IMR-90 (cell line): ENCODE measurements at regions not wholly inside any gene's neighbourhood (a gene's known extent, or its start where the extent isn't known, plus 50 kb on each side); places are given as distances from the start of the nearest gene placed in this dataset.

Experiments
- ATAC-seq: fragments of 200-7000 bp; cut with Tn5 transposase; 2 replicates; pipeline ENCODE4 v1.9.1; 2020; ENCODE audit warnings: low read depth, mild to moderate bottlenecking, moderate library complexity
- BruUV-seq: library from RNA; stranded (reverse); fragments of 400-500 nt; replicated peaks from 2 replicates; lab custom pipeline; 2021; lab: Mats Ljungman, UMichigan
- CTCF ChIA-PET: fragments of 300-600 bp; formaldehyde crosslinking; extraction: SDS; loops from one replicate; lab custom pipeline; 2021; ENCODE audit warnings: antibody characterized with exemption; lab: Yijun Ruan, JAX
- POLR2A ChIA-PET: fragments of 300-600 bp; sonication (Branson Sonifier 250); formaldehyde crosslinking; loops from one replicate; lab custom pipeline; 2022; ENCODE audit warnings: antibody characterized with exemption; ENCODE audit not compliant: unreplicated experiment; lab: Charles Lee
- DNase-seq: peaks from one replicate; pipeline ENCODE4 v3.0.0; 2013
- H2AFZ ChIP-seq: replicated peaks from 2 replicates; pipeline ENCODE3; 2013; ENCODE audit warnings: low read length, mild to moderate bottlenecking; ENCODE audit not compliant: poor library complexity
- H2AK5ac ChIP-seq: 2 replicates; pipeline ENCODE4 v1.6.1; 2013; ENCODE audit warnings: low read depth, low read length, inconsistent platforms
- H2AK9ac ChIP-seq: replicated peaks from 2 replicates; pipeline ENCODE3; 2013; ENCODE audit warnings: mild to moderate bottlenecking, low read depth, low read length, moderate library complexity; ENCODE audit not compliant: poor library complexity
- H2BK120ac ChIP-seq: 2 replicates; pipeline ENCODE4 v1.6.1; 2013; ENCODE audit warnings: low read depth, low read length, inconsistent platforms
- H2BK15ac ChIP-seq: 3 replicates; pipeline ENCODE4 v1.6.1; 2013; ENCODE audit warnings: low read depth, low read length, inconsistent platforms
- H2BK20ac ChIP-seq: 2 replicates; pipeline ENCODE4 v1.6.1; 2013; ENCODE audit warnings: low read depth, mild to moderate bottlenecking, inconsistent platforms, low read length, moderate library complexity
- H2BK5ac ChIP-seq: 2 replicates; pipeline ENCODE4 v1.6.1; 2013; ENCODE audit warnings: mild to moderate bottlenecking, low read depth, low read length, inconsistent platforms; ENCODE audit not compliant: poor library complexity, severe bottlenecking
- H3K14ac ChIP-seq: replicated peaks from 2 replicates; pipeline ENCODE4 v1.6.1; 2013; ENCODE audit warnings: low read depth, low read length, inconsistent platforms
- H3K18ac ChIP-seq: 2 replicates; pipeline ENCODE4 v1.6.1; 2013; ENCODE audit warnings: low read depth, low read length, control low read depth
- H3K23ac ChIP-seq: 2 replicates; pipeline ENCODE4 v1.6.1; 2013; ENCODE audit warnings: low read depth, low read length, inconsistent platforms
- H3K27ac ChIP-seq: 2 replicates; pipeline ENCODE4 v1.5.1; 2013; ENCODE audit warnings: mild to moderate bottlenecking, control low read depth, low read length; ENCODE audit not compliant: insufficient read depth
- H3K27me3 ChIP-seq: 2 replicates; pipeline ENCODE4 v1.6.1; 2013; ENCODE audit warnings: low read length; ENCODE audit not compliant: control insufficient read depth, insufficient read depth
- H3K36me3 ChIP-seq: 2 replicates; pipeline ENCODE4 v1.6.1; 2013; ENCODE audit warnings: low read length, mixed read lengths; ENCODE audit not compliant: control insufficient read depth, insufficient read depth
- H3K4ac ChIP-seq: 2 replicates; pipeline ENCODE4 v1.6.1; 2013; ENCODE audit warnings: low read depth, low read length, inconsistent platforms
- H3K4me1 ChIP-seq: 2 replicates; pipeline ENCODE4 v1.6.1; 2013; ENCODE audit warnings: low read length, mixed read lengths; ENCODE audit not compliant: control insufficient read depth, insufficient read depth
- H3K4me2 ChIP-seq: 2 replicates; pipeline ENCODE4 v1.6.1; 2013; ENCODE audit warnings: low read depth, mild to moderate bottlenecking, control low read depth, low read length, moderate library complexity
- H3K4me3 ChIP-seq: 2 replicates; pipeline ENCODE4 v1.5.1; 2013; ENCODE audit warnings: low read depth, mild to moderate bottlenecking, control low read depth, low read length, moderate library complexity; ENCODE audit not compliant: insufficient read depth
- H3K56ac ChIP-seq: 2 replicates; pipeline ENCODE4 v1.6.1; 2013; ENCODE audit warnings: low read length, inconsistent platforms; ENCODE audit not compliant: insufficient read depth; ENCODE audit errors: extremely low read depth
- H3K79me1 ChIP-seq, 2 experiments: 2 replicates each; pipeline ENCODE4 v1.6.1; 2013; ENCODE audit warnings: low read length in 2 of 2, inconsistent platforms in 1 of 2, low read depth in 1 of 2
- H3K9ac ChIP-seq: 2 replicates; pipeline ENCODE4 v1.6.1; 2013; ENCODE audit warnings: low read depth, low read length, control low read depth
- H3K9me1 ChIP-seq: 2 replicates; pipeline ENCODE4 v1.6.1; 2013; ENCODE audit warnings: low read length, inconsistent platforms; ENCODE audit not compliant: insufficient read depth
- H3K9me3 ChIP-seq: 2 replicates; pipeline ENCODE4 v1.6.1; 2013; ENCODE audit warnings: low read length; ENCODE audit not compliant: control insufficient read depth, insufficient read depth
- H4K20me1 ChIP-seq: 2 replicates; pipeline ENCODE4 v1.6.1; 2013; ENCODE audit warnings: low read length, inconsistent platforms; ENCODE audit not compliant: insufficient read depth
- H4K5ac ChIP-seq: 2 replicates; pipeline ENCODE4 v1.6.1; 2013; ENCODE audit warnings: mild to moderate bottlenecking, low read depth, low read length, control low read depth
- H4K8ac ChIP-seq, 2 experiments: 2 replicates each; pipeline ENCODE4 v1.6.1; 2013; ENCODE audit warnings: low read depth in 2 of 2, low read length in 2 of 2, control low read depth in 1 of 2, inconsistent platforms in 1 of 2
- H4K91ac ChIP-seq: 2 replicates; pipeline ENCODE4 v1.6.1; 2013; ENCODE audit warnings: low read depth, low read length, inconsistent platforms; ENCODE audit not compliant: insufficient read depth
- CHD1 ChIP-seq: IDR thresholded peaks from 2 replicates; pipeline ENCODE4 v1.6.1; 2012; ENCODE audit warnings: low read depth, low read length, improper control_type of control experiment
- CTCF ChIP-seq: conservative IDR thresholded peaks from 2 replicates; pipeline ENCODE4 v1.5.1; 2012; ENCODE audit warnings: mild to moderate bottlenecking, low read depth, low read length, improper control_type of control experiment
- MAZ ChIP-seq: IDR thresholded peaks from 2 replicates; pipeline ENCODE4 v1.6.1; 2012; ENCODE audit warnings: low read depth, mild to moderate bottlenecking, low read length, improper control_type of control experiment, moderate library complexity, borderline replicate concordance
- RAD21 ChIP-seq: IDR thresholded peaks from 2 replicates; pipeline ENCODE4 v1.6.1; 2012; ENCODE audit warnings: low read length, improper control_type of control experiment
- RFX5 ChIP-seq: IDR thresholded peaks from 2 replicates; pipeline ENCODE4 v1.8.0; 2012; ENCODE audit warnings: low read depth, mild to moderate bottlenecking, low read length, moderate library complexity
- USF2 ChIP-seq: fragments of 150-350 bp; IDR thresholded peaks from 2 replicates; pipeline ENCODE4 v1.6.1; 2017; ENCODE audit warnings: mild to moderate bottlenecking, antibody characterized with exemption, low read length, low read depth
- dilution Hi-C: fragments of 300-500 bp; cut with HindIII; formaldehyde crosslinking; loops from one replicate; pipeline ENCODE4 v1.14.3; 2018; ENCODE audit warnings: low sequenced_read_pairs; ENCODE audit not compliant: unreplicated experiment
- in situ Hi-C: fragments of 300-500 bp; cut with MboI; formaldehyde crosslinking; loops from 3 replicates; pipeline ENCODE4 v1.14.3; 2019; ENCODE audit warnings: low sequenced_read_pairs, inconsistent platforms, mixed read lengths
- intact Hi-C: fragments of 100-400 bp; cut with micrococcal nuclease; formaldehyde crosslinking; loops from 2 replicates; pipeline ENCODE4 v1.10.0; 2022

- Histone ChIP-seq H3K56ac (no peak overlapping the region), H3K9ac (no peak overlapping the region), H4K8ac (no peak overlapping the region), H2BK15ac (no peak overlapping the region), H3K9me1 (no peaks in the 10 kb centered on the region), H3K27ac (no peak overlapping the region), H2BK5ac (no peak overlapping the region), H3K4me3 (no peak overlapping the region), H3K79me1 (no peaks in the 10 kb centered on the region), H3K4me2 (no peak overlapping the region), H3K23ac (no peak overlapping the region), H3K18ac (no peak overlapping the region), H2AK5ac (no peak overlapping the region), H2BK20ac (no peak overlapping the region), H3K27me3 (no peaks in the 10 kb centered on the region), H3K14ac (no peak overlapping the region), H3K4me1 (no peaks in the 10 kb centered on the region), H3K4ac (no peak overlapping the region), H2AFZ (no peak overlapping the region), H2BK120ac (no peak overlapping the region), H3K36me3 (no peaks in the 10 kb centered on the region), H4K91ac (no peak overlapping the region), H3K9me3 (no peaks in the 10 kb centered on the region), H4K20me1 (no peaks in the 10 kb centered on the region), H2AK9ac (no peak overlapping the region), H4K5ac (no peak overlapping the region)
- in situ Hi-C loops = no loop called here
- BruUV-seq = no TSS peak
- ChIA-PET POLR2A (no interaction called here), CTCF (no interaction called here)
- dilution Hi-C loops = no loop called here
- TF ChIP-seq RFX5 (no peak), RAD21 (no peak), MAZ (no peak), CHD1 (no peak), USF2 (no peak), CTCF (no peak)
- no peak for ATAC-seq
- DNase-seq = no peak
- intact Hi-C loops = no loop called here
Observed at GRCh38 chr4:135124196-135124595, 922.6 kb upstream of the PABPC4L start.
